Suprapubic skin (tissue), 3 donors: ENCODE measurements at regions not wholly inside any gene's neighbourhood (a gene's known extent, or its start where the extent isn't known, plus 50 kb on each side); places are given as distances from the start of the nearest gene placed in this dataset.

Experiments used
- POLR2AphosphoS5 ChIP-seq, 3 donors: sonication (generic); formaldehyde crosslinking; IDR thresholded peaks; one replicate each; pipeline ENCODE4 v1.6.1; 2017; ENCODE audit warnings: antibody characterized with exemption in 3 of 3
- TF ChIP-seq, protein P1 (sequence below), 2 donors: fragments of 200-600 bp in 1 of 2; fragments of 450-650 bp in 1 of 2; sonication (generic) in 1 of 2; IDR thresholded peaks; one replicate each; pipeline ENCODE4 v1.5.1; 2016 to 2019; ENCODE audit warnings: antibody characterized with exemption in 2 of 2, mild to moderate bottlenecking in 1 of 2, moderate library complexity in 1 of 2

DNA sequence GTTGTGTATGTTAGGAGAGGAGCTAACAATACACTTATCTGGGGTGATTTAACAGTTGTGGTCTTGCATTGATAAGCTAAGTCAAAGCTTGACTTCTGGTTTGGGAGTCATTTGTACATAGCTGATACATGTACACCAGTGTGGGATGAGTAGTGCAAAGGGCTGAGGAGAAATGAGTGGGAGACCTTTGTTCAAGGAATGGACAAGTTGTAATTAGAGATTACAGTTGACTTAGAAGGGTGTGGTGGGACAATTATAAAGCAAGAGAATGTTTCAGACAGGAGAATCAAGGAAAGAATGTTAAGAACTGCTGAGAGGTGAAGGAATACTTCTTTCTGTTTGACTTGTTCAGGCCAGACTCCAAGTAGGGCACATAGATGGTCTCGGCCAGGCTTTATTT lies 209.7 kb upstream of the STEAP4 start:
- TF ChIP-seq POLR2AphosphoS5 (IDR thresholded peaks at IDR 0.05) = no peak
- TF ChIP-seq, protein P1, sequence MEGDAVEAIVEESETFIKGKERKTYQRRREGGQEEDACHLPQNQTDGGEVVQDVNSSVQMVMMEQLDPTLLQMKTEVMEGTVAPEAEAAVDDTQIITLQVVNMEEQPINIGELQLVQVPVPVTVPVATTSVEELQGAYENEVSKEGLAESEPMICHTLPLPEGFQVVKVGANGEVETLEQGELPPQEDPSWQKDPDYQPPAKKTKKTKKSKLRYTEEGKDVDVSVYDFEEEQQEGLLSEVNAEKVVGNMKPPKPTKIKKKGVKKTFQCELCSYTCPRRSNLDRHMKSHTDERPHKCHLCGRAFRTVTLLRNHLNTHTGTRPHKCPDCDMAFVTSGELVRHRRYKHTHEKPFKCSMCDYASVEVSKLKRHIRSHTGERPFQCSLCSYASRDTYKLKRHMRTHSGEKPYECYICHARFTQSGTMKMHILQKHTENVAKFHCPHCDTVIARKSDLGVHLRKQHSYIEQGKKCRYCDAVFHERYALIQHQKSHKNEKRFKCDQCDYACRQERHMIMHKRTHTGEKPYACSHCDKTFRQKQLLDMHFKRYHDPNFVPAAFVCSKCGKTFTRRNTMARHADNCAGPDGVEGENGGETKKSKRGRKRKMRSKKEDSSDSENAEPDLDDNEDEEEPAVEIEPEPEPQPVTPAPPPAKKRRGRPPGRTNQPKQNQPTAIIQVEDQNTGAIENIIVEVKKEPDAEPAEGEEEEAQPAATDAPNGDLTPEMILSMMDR (IDR thresholded peaks at IDR 0.05) = no peak
